ENCODE measurements at regions not wholly inside any gene's neighbourhood (a gene's known extent, or its start where the extent isn't known, plus 50 kb on each side); places are given as distances from the start of the nearest gene placed in this dataset.

GRCh38 chr14:89724628-89724960, 229.9 kb downstream of the EFCAB11 start:
- H3K4me2 ChIP-seq (ENCODE audit: low read length): no peak overlapping the region
- no peaks in the 10 kb centered on the region for H3K9me2 ChIP-seq (ENCODE audit: low read depth, low read length)
- no peaks in the 10 kb centered on the region for H3K36me3 ChIP-seq (ENCODE audit: insufficient read depth, low read length)
- no peak overlapping the region for H3K4me3 ChIP-seq (ENCODE audit: low read depth, low read length, poor library complexity, severe bottlenecking)
- H3K9me3 ChIP-seq (ENCODE audit: low read length): no peaks in the 10 kb centered on the region
- TF ChIP-seq, protein P1, sequence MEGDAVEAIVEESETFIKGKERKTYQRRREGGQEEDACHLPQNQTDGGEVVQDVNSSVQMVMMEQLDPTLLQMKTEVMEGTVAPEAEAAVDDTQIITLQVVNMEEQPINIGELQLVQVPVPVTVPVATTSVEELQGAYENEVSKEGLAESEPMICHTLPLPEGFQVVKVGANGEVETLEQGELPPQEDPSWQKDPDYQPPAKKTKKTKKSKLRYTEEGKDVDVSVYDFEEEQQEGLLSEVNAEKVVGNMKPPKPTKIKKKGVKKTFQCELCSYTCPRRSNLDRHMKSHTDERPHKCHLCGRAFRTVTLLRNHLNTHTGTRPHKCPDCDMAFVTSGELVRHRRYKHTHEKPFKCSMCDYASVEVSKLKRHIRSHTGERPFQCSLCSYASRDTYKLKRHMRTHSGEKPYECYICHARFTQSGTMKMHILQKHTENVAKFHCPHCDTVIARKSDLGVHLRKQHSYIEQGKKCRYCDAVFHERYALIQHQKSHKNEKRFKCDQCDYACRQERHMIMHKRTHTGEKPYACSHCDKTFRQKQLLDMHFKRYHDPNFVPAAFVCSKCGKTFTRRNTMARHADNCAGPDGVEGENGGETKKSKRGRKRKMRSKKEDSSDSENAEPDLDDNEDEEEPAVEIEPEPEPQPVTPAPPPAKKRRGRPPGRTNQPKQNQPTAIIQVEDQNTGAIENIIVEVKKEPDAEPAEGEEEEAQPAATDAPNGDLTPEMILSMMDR (IDR thresholded peaks at IDR 0.05; ENCODE audit: low read length): no peak
- TF ChIP-seq EZH2 (IDR thresholded peaks at IDR 0.05; ENCODE audit: borderline replicate concordance, low read length): no peak
- H3K27me3 ChIP-seq (ENCODE audit: insufficient read depth, low read length): no peaks in the 10 kb centered on the region
- H3F3A ChIP-seq (ENCODE audit: insufficient read depth, low read length): no peaks in the 10 kb centered on the region
- H3K9ac ChIP-seq (ENCODE audit: low read length): no peak overlapping the region
- no peaks in the 10 kb centered on the region for H3K79me2 ChIP-seq (ENCODE audit: insufficient read depth, low read length)
- peaks cover 17% of the 10 kb centered on the region for H3K4me1 ChIP-seq (ENCODE audit: insufficient read depth, low read length, severe bottlenecking)
- no peak overlapping the region for H3K27ac ChIP-seq (ENCODE audit: low read depth, low read length, poor library complexity, severe bottlenecking)
- H2AFZ ChIP-seq (ENCODE audit: low read length): no peak overlapping the region
- no peaks in the 10 kb centered on the region for H4K20me1 ChIP-seq (ENCODE audit: insufficient read depth, low read length)

DNA sequence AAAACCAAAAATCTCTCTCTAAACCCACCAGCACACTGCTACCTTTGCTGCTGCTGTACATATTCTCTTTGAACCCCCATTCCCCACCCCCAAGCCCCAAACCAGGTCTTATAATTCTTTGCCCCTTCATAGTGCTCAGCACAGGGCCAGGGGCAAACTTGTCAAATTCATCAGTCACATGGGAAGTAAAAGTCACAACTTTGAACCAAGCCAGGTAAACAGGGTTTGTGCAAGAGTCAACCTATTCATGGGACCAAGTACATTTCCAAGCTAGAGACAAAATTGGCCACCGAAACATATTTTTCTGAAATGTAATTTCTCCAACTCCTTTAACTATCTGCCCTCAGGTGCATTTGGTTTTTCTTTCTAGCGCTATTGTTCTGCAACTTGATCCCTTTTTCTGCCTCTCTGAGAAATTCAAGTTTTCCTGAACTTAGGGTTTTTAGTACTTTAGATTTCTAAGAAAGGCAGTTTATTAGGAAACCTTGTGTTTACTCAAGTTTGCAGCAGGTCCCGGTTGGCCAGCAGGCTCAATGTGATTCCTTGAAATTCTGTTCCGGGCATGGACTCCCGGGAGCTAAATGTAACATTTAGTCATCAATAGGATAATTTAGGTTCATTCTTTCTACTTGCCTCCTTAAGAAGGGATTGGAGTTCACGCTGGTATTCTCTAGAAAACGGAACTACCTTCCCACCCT, 230.5 kb downstream of the EFCAB11 start:
- H2AFZ ChIP-seq (ENCODE audit: low read length): no peak overlapping the region
- H3K9me3 ChIP-seq (ENCODE audit: low read length): no peaks in the 10 kb centered on the region
- H3K4me2 ChIP-seq (ENCODE audit: low read length): no peak overlapping the region
- no peak overlapping the region for H3K27ac ChIP-seq (ENCODE audit: low read depth, low read length, poor library complexity, severe bottlenecking)
- no peaks in the 10 kb centered on the region for H3K79me2 ChIP-seq (ENCODE audit: insufficient read depth, low read length)
- H4K20me1 ChIP-seq (ENCODE audit: insufficient read depth, low read length): no peaks in the 10 kb centered on the region
- no peaks in the 10 kb centered on the region for H3K9me2 ChIP-seq (ENCODE audit: low read depth, low read length)
- H3K9ac ChIP-seq (ENCODE audit: low read length): no peak overlapping the region
- H3K36me3 ChIP-seq (ENCODE audit: insufficient read depth, low read length): no peaks in the 10 kb centered on the region
- H3K27me3 ChIP-seq (ENCODE audit: insufficient read depth, low read length): no peaks in the 10 kb centered on the region
- peaks cover 17% of the 10 kb centered on the region for H3K4me1 ChIP-seq (ENCODE audit: insufficient read depth, low read length, severe bottlenecking)
- TF ChIP-seq, protein P1 (IDR thresholded peaks at IDR 0.05; ENCODE audit: low read length): no peak
- no peak for TF ChIP-seq EZH2 (IDR thresholded peaks at IDR 0.05; ENCODE audit: borderline replicate concordance, low read length)
- H3F3A ChIP-seq (ENCODE audit: insufficient read depth, low read length): no peaks in the 10 kb centered on the region
- H3K4me3 ChIP-seq (ENCODE audit: low read depth, low read length, poor library complexity, severe bottlenecking): no peak overlapping the region

GRCh38 chr14:89721956-89722355, 232.6 kb downstream of the EFCAB11 start:
- H3K9me2 ChIP-seq (ENCODE audit: low read depth, low read length): no peaks in the 10 kb centered on the region
- H3K79me2 ChIP-seq (ENCODE audit: insufficient read depth, low read length): no peaks in the 10 kb centered on the region
- H3K27ac ChIP-seq (ENCODE audit: low read depth, low read length, poor library complexity, severe bottlenecking): no peak overlapping the region
- no peak overlapping the region for H2AFZ ChIP-seq (ENCODE audit: low read length)
- no peak overlapping the region for H3K4me3 ChIP-seq (ENCODE audit: low read depth, low read length, poor library complexity, severe bottlenecking)
- no peak overlapping the region for H3K9ac ChIP-seq (ENCODE audit: low read length)
- no peak for TF ChIP-seq EZH2 (IDR thresholded peaks at IDR 0.05; ENCODE audit: borderline replicate concordance, low read length)
- TF ChIP-seq, protein P1 (IDR thresholded peaks at IDR 0.05; ENCODE audit: low read length): no peak
- no peaks in the 10 kb centered on the region for H3K36me3 ChIP-seq (ENCODE audit: insufficient read depth, low read length)
- H3F3A ChIP-seq (ENCODE audit: insufficient read depth, low read length): no peaks in the 10 kb centered on the region
- peaks cover 17% of the 10 kb centered on the region for H3K4me1 ChIP-seq (ENCODE audit: insufficient read depth, low read length, severe bottlenecking)
- no peaks in the 10 kb centered on the region for H4K20me1 ChIP-seq (ENCODE audit: insufficient read depth, low read length)
- no peaks in the 10 kb centered on the region for H3K27me3 ChIP-seq (ENCODE audit: insufficient read depth, low read length)
- H3K4me2 ChIP-seq (ENCODE audit: low read length): no peak overlapping the region
- H3K9me3 ChIP-seq (ENCODE audit: low read length): no peaks in the 10 kb centered on the region

All from OCI-LY1 (cell line).